Testis (tissue), 2 donors: ENCODE measurements at regions not wholly inside any gene's neighbourhood (a gene's known extent, or its start where the extent isn't known, plus 50 kb on each side); places are given as distances from the start of the nearest gene placed in this dataset.
"Not testable (repeated sequence)": the region's sequence is repeated elsewhere in the genome, so short reads cannot be mapped to it uniquely, and the experiment has no call there.

Experiments used
- DNase-seq: peaks from one replicate; pipeline ENCODE4 v3.0.0-alpha.2; 2019
- H3K27ac ChIP-seq, 2 donors: fragments of 200-600 bp; sonication (generic); one replicate each; pipeline ENCODE4 v1.5.1; 2019
- H3K27me3 ChIP-seq: fragments of 200-600 bp; sonication (generic); one replicate; pipeline ENCODE4 v1.5.1; 2019
- H3K36me3 ChIP-seq: fragments of 200-600 bp; sonication (generic); one replicate; pipeline ENCODE4 v1.5.1; 2017; ENCODE audit warnings: low read depth; ENCODE audit errors: missing control alignments
- H3K4me1 ChIP-seq: fragments of 200-600 bp; sonication (generic); one replicate; pipeline ENCODE4 v1.5.1; 2019
- H3K4me3 ChIP-seq, 2 donors: fragments of 200-600 bp; sonication (generic); one replicate each; pipeline ENCODE4 v1.5.1; 2017 to 2019
- H3K9me3 ChIP-seq: fragments of 200-600 bp; sonication (generic); one replicate; pipeline ENCODE4 v1.5.1; 2017
- CTCF ChIP-seq, 3 experiments: fragments of 450-650 bp in 2 of 3; fragments of 200-600 bp in 1 of 3; sonication (generic) in 1 of 3; IDR thresholded peaks; one replicate each; pipeline ENCODE4 v1.5.1; 2016 to 2019; ENCODE audit warnings: antibody characterized with exemption in 3 of 3, mild to moderate bottlenecking in 2 of 3, moderate library complexity in 1 of 3
- POLR2A ChIP-seq: fragments of 450-650 bp; IDR thresholded peaks from one replicate; pipeline ENCODE4 v1.6.1; 2017; ENCODE audit warnings: antibody characterized with exemption, mild to moderate bottlenecking, moderate library complexity
- WGBS, 2 donors: methylation state at CpG; one replicate each; pipeline ENCODE4 v1.1.5; 2018; 5-methylcytosine and 5-hydroxymethylcytosine counted together
- intact Hi-C: fragments of 100-400 bp; cut with DNase I; formaldehyde crosslinking; loops from one replicate; pipeline ENCODE4 v1.15.1; 2023; ENCODE audit warnings: low total_unique reads

GRCh38 chr2:238615187-238615586 lies 188.5 kb downstream of the ASB1 start:
- H3K4me1 ChIP-seq, result no peaks in the 10 kb centered on the region
- intact Hi-C loops, result no loop called here
- H3K27me3 ChIP-seq, result no peaks in the 10 kb centered on the region
- H3K9me3 ChIP-seq, result no peaks in the 10 kb centered on the region
- H3K36me3 ChIP-seq, result no peaks in the 10 kb centered on the region
- no peak for DNase-seq
- H3K4me3 ChIP-seq, result no peak overlapping the region
- WGBS, 2 donors, result 87 to 95% methylated on average over 5 of the region's 5 CpGs
- TF ChIP-seq CTCF (IDR thresholded peaks at IDR 0.05), result no peak
- TF ChIP-seq POLR2A, result no peak
- no peak overlapping the region for H3K27ac ChIP-seq

GRCh38 chr2:238616681-238617080 lies 190.0 kb downstream of the ASB1 start:
- DNase-seq, result no peak
- no peaks in the 10 kb centered on the region for H3K9me3 ChIP-seq
- no peaks in the 10 kb centered on the region for H3K4me1 ChIP-seq
- intact Hi-C loops, result no loop called here
- H3K27me3 ChIP-seq, result no peaks in the 10 kb centered on the region
- no peak for TF ChIP-seq POLR2A
- no peak overlapping the region for H3K4me3 ChIP-seq
- no peak overlapping the region for H3K27ac ChIP-seq
- no peaks in the 10 kb centered on the region for H3K36me3 ChIP-seq
- WGBS, 2 donors, result 80 to 83% methylated on average over 5 of the region's 5 CpGs

- H3K4me3 ChIP-seq, H3K36me3 ChIP-seq, H3K9me3 ChIP-seq, DNase-seq, H3K27ac ChIP-seq, intact Hi-C loops, H3K27me3 ChIP-seq, H3K4me1 ChIP-seq: not testable (repeated sequence)
- 86 to 88% methylated on average over 2 of the region's 2 CpGs for WGBS, 2 donors
Measured at GRCh38 chr2:238618494-238619283, 192.0 kb downstream of the ASB1 start.

- Histone ChIP-seq H3K4me1 (no peaks in the 10 kb centered on the region), H3K27ac (no peak overlapping the region), H3K27me3 (no peaks in the 10 kb centered on the region), H3K4me3 (no peak overlapping the region), H3K36me3 (no peaks in the 10 kb centered on the region), H3K9me3 (no peaks in the 10 kb centered on the region)
- TF ChIP-seq CTCF (IDR thresholded peaks at IDR 0.05) (no peak), POLR2A (no peak)
- DNase-seq, result no peak
- WGBS, 2 donors, result 59 to 89% methylated on average over 2 to 3 of the region's 3 CpGs
- intact Hi-C loops, result no loop called here
Measured at GRCh38 chr2:238627899-238628298, 201.2 kb downstream of the ASB1 start.

- no peaks in the 10 kb centered on the region for H3K36me3 ChIP-seq
- H3K4me3 ChIP-seq, result no peak overlapping the region
- intact Hi-C loops, result no loop called here
- no peak for DNase-seq
- H3K27me3 ChIP-seq, result no peaks in the 10 kb centered on the region
- H3K27ac ChIP-seq, result no peak overlapping the region
- WGBS, 2 donors, result 81 to 89% methylated on average over 7 to 8 of the region's 8 CpGs
- no peaks in the 10 kb centered on the region for H3K9me3 ChIP-seq
- no peak for TF ChIP-seq CTCF (IDR thresholded peaks at IDR 0.05)
- no peak for TF ChIP-seq POLR2A
- H3K4me1 ChIP-seq, result no peaks in the 10 kb centered on the region
Measured at GRCh38 chr2:238629064-238629463, 202.3 kb downstream of the ASB1 start.
